Psoas muscle (tissue), 7 donors: ENCODE measurements at regions not wholly inside any gene's neighbourhood (a gene's known extent, or its start where the extent isn't known, plus 50 kb on each side); places are given as distances from the start of the nearest gene placed in this dataset.

ENCODE experiments used
- ATAC-seq, 4 donors: fragments of 200-7000 bp; cut with Tn5 transposase; one replicate each; pipeline ENCODE4 v1.9.1; 2020; ENCODE audit warnings: moderate library complexity in 3 of 4, mild to moderate bottlenecking in 2 of 4
- DNase-seq, 2 donors: peaks; one replicate each; pipeline ENCODE4 v3.0.0-alpha.2; 2020
- H3K27ac ChIP-seq: fragments of 200-600 bp; one replicate; pipeline ENCODE4 v1.8.0; 2022
- H3K27me3 ChIP-seq, 3 donors: fragments of 200-600 bp in 1 of 3; one replicate each; pipeline versions ENCODE4 v1.6.1 to v1.8.0; 2013 to 2022; ENCODE audit warnings: low read length in 2 of 3, mild to moderate bottlenecking in 2 of 3, moderate library complexity in 1 of 3; ENCODE audit not compliant: insufficient read depth in 3 of 3
- H3K36me3 ChIP-seq, 2 donors: fragments of 200-600 bp in 1 of 2; one replicate each; pipeline versions ENCODE4 v1.6.1 to v1.8.0; 2013 to 2022; ENCODE audit warnings: low read depth in 1 of 2, mild to moderate bottlenecking in 1 of 2, moderate library complexity in 1 of 2; ENCODE audit not compliant: insufficient read depth in 1 of 2
- H3K4me1 ChIP-seq: fragments of 200-600 bp; one replicate; pipeline ENCODE4 v1.8.0; 2022
- H3K4me3 ChIP-seq: fragments of 200-600 bp; one replicate; pipeline ENCODE4 v1.8.0; 2022; ENCODE audit warnings: mild to moderate bottlenecking
- H3K9me3 ChIP-seq: fragments of 200-600 bp; one replicate; pipeline ENCODE4 v1.8.0; 2022
- WGBS, 3 donors: extraction: QIAGEN DNeasy Blood & Tissue Kit; methylation state at CpG; one replicate each; pipeline versions ENCODE4 v1.1.6 to v1.1.7; 2013; 5-methylcytosine and 5-hydroxymethylcytosine counted together
- intact Hi-C, 2 donors: fragments of 100-400 bp; cut with DNase I; formaldehyde crosslinking; loops; one replicate each; pipeline versions ENCODE4 v1.11.0 to v1.14.2; 2022
- TF ChIP-seq, protein P1 (sequence below): fragments of 200-600 bp; IDR thresholded peaks from one replicate; pipeline ENCODE4 v1.8.0; 2022; ENCODE audit warnings: antibody characterized with exemption
- donor health status: healthy with polysubstance abuse.
- donor health status: DM: no; HTN: no; CAD: no; lungs with moderate emphysema.
- donor health status: Bipolar disorder and iron deficiency.
- donor health status: healthy.
- donor health status: DM: yes; HTN: yes; CAD: no.
- donor health status: DM: no; HTN: no; CAD: no.
- donor health status: DM: yes; HTN: yes; CAD: no.

DNA sequence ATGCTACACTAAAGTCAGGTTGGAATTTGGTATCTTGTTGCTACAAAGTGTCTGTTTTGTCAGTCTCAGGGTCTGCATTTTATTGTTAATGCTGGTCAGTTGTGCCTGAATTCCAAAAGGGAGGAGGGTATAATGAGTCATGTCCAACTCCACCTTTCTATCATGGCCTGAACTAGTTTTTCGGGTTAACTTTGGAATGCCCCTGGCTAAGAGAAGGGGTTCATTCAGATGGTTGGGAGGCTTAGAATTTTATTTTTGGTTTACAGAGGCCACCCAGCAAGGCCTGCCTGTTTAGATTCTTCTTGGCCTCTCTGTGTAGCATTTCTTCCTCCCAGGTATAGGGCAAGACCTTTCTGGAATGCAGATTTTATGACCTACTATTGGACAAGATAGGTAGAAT is 93.2 kb downstream of the SKIDA1 start:
- 78 to 90% (median 88%) methylated on average over 1 of the region's 1 CpG for WGBS, 3 donors
- Histone ChIP-seq H3K36me3 (no peaks in the 10 kb centered on the region), H3K27me3 (peaks cover 0 to 2% (median 0%) of the 10 kb centered on the region in 3 donors), H3K4me1 (no peaks in the 10 kb centered on the region), H3K4me3 (no peak overlapping the region), H3K9me3 (no peaks in the 10 kb centered on the region), H3K27ac (no peak overlapping the region)
- TF ChIP-seq, protein P1, sequence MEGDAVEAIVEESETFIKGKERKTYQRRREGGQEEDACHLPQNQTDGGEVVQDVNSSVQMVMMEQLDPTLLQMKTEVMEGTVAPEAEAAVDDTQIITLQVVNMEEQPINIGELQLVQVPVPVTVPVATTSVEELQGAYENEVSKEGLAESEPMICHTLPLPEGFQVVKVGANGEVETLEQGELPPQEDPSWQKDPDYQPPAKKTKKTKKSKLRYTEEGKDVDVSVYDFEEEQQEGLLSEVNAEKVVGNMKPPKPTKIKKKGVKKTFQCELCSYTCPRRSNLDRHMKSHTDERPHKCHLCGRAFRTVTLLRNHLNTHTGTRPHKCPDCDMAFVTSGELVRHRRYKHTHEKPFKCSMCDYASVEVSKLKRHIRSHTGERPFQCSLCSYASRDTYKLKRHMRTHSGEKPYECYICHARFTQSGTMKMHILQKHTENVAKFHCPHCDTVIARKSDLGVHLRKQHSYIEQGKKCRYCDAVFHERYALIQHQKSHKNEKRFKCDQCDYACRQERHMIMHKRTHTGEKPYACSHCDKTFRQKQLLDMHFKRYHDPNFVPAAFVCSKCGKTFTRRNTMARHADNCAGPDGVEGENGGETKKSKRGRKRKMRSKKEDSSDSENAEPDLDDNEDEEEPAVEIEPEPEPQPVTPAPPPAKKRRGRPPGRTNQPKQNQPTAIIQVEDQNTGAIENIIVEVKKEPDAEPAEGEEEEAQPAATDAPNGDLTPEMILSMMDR, result no peak
- intact Hi-C loops, result no loop called here
- DNase-seq (no peak), ATAC-seq (no peak)

DNA sequence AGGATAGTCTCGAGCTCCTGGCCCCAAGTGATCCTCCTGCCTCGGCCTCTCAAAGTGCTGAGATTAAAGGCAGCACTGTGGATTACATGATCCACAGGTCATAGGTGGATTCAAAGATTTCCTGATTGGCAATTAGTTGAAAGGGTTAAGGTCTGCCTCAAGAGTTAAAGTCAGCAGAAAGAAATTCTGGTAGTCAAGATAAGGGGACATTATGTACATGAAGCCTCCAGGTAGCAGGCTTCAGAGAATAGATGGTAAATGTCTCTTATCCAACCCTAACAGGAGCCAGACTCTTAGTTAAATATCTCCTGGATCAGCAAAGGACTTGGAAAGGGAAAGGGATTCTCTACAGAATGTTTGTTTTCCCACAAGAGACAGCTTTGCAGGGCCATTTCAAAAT is 93.7 kb downstream of the SKIDA1 start:
- DNase-seq (no peak), ATAC-seq (no peak)
- Histone ChIP-seq H3K36me3 (no peaks in the 10 kb centered on the region), H3K27me3 (peaks cover 0 to 2% (median 0%) of the 10 kb centered on the region in 3 donors), H3K9me3 (no peaks in the 10 kb centered on the region), H3K4me3 (no peak overlapping the region), H3K27ac (no peak overlapping the region), H3K4me1 (no peaks in the 10 kb centered on the region)
- intact Hi-C loops, result no loop called here
- WGBS, 3 donors, result 91 to 94% (median 92%) methylated on average over 2 of the region's 2 CpGs
- TF ChIP-seq, protein P1, result no peak

DNA sequence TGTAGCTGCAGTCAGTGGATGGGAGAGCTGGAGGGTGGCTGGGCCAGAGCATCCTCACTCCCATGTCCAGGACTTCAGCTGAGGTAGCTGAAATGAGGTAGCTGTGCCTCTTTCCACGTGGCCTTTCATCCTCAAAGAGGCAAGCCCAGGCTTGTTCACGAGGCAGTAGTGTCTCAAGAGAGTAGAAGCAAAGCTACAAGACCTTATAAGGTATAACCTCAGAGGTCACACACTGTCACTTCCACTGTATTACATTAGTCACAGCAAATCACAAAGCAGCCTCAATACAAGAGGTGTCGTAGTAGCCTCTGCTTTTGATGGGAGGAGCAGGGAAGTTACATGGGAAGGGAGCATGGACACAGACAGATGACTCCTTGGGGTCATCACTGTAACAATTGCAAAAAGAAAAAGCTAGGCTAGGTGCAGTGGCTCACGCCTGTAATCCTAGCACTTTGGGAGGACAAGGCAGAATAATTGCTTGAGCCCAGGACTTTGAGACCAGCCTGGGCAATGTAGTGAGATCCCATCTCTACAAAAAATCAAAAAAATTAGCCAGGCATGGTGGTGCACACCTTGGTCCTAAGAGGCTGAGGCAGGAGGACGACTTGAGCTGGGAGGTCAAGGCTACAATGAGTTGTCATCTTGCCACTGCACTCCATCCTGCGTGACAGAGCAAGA is 97.5 kb downstream of the SKIDA1 start:
- intact Hi-C loops, result no loop called here
- no peaks in the 10 kb centered on the region for H3K9me3 ChIP-seq
- no peaks in the 10 kb centered on the region for H3K36me3 ChIP-seq
- WGBS, 3 donors, result 66 to 70% (median 67%) methylated on average over 6 of the region's 6 CpGs
- no peaks in the 10 kb centered on the region for H3K4me1 ChIP-seq
- no peak overlapping the region for H3K4me3 ChIP-seq
- no peak overlapping the region for H3K27ac ChIP-seq
- peaks cover 0 to 2% (median 0%) of the 10 kb centered on the region in 3 donors for H3K27me3 ChIP-seq
- TF ChIP-seq, protein P1, result no peak
- ATAC-seq (no peak), DNase-seq (no peak)

DNA sequence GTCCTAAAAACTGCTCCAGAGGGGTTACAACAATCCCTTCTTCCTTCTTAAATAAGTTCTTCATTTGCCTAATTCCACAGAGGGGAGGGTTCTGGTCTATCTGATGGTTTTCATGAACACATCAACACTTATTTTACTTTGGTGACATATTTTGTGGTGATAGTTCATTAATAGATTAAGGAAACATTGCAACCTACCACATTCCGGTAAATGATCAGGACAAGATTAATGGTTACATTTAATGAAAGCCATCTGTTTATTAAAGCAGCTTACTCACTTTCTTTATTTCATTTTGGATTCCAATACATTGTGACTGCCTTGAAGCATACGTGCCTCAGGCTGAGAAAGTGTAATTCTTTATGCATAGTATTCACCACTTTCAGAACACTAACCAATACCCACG is 101.0 kb downstream of the SKIDA1 start:
- intact Hi-C loops, result no loop called here
- no peaks in the 10 kb centered on the region for H3K4me1 ChIP-seq
- WGBS, 3 donors, result 50 to 53% (median 51%) methylated on average over 3 of the region's 3 CpGs
- TF ChIP-seq, protein P1, result no peak
- no peaks in the 10 kb centered on the region for H3K27me3 ChIP-seq
- no peak overlapping the region for H3K4me3 ChIP-seq
- H3K36me3 ChIP-seq, result no peaks in the 10 kb centered on the region
- ATAC-seq, result no peak
- H3K27ac ChIP-seq, result no peak overlapping the region
- DNase-seq, result no peak
- no peaks in the 10 kb centered on the region for H3K9me3 ChIP-seq

DNA sequence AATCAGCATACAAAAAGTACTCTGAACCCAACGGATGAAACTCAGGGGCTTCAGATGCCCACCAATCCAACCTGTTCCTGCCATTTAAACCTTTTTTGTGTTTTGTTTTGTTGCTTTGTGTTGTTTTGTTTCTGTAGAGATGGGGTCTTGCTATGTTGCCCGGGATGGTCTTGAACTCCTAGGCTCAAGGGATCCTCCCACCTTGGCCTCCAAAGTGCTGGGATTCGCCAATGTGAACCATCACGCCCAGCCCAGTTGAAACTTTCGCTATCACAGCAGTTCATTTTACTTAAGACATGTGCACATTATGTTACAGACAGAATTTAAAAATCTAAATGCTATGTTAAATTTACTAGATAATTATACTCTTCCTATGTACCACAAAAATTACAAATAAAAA is 101.6 kb downstream of the SKIDA1 start:
- TF ChIP-seq, protein P1, result no peak
- Histone ChIP-seq H3K9me3 (no peaks in the 10 kb centered on the region), H3K4me3 (no peak overlapping the region), H3K27me3 (no peaks in the 10 kb centered on the region), H3K36me3 (no peaks in the 10 kb centered on the region), H3K4me1 (no peaks in the 10 kb centered on the region), H3K27ac (no peak overlapping the region)
- WGBS, 3 donors, result 83 to 89% (median 83%) methylated on average over 5 of the region's 5 CpGs
- no peak for ATAC-seq
- no peak for DNase-seq
- intact Hi-C loops, result no loop called here
